ENCODE measurements at regions not wholly inside any gene's neighbourhood (a gene's known extent, or its start where the extent isn't known, plus 50 kb on each side); places are given as distances from the start of the nearest gene placed in this dataset.

DNA sequence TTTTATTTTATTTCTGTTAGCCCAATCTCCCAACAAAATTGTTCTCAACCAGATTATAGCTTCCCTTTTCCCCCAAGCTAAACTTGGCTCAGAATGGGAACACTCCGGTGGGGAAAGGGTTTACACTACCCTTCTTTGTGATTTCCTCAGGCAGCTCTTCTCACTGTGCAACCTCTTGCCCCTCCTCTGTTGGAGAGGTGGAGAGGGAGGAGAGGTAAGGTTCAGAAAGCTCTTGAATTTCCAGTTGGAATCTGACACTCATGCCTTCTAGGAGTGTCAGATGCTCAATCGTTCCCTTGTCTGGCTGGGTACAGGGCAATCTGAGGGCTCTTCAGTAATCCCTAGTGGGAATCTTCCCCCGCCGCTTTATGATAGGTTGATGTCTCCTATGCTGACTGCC lies 486.1 kb upstream of the KLF12 start:
- Histone ChIP-seq H2BK15ac (ENCODE audit: low read length) (no peak overlapping the region), H2BK5ac (ENCODE audit: low read depth, low read length) (no peak overlapping the region), H4K91ac (replicated peaks; ENCODE audit: insufficient read length, low read length) (no peak overlapping the region), H3K23ac (ENCODE audit: insufficient read length) (no peak overlapping the region), H3K4me3 (ENCODE audit: extremely low read depth in 1 of 4, insufficient read depth in 2 of 4, low read depth in 3 of 4, low read length in 4 of 4) (no peak overlapping the region), H2AK5ac (ENCODE audit: low read depth, low read length) (no peak overlapping the region), H3K9ac (replicated peaks in 1 of 4; ENCODE audit: extremely low read depth in 1 of 4, low read depth in 3 of 4, low read length in 3 of 4) (no peak overlapping the region), H3K14ac (ENCODE audit: insufficient read length) (no peak overlapping the region), H3K4me2 (ENCODE audit: insufficient read depth in 1 of 2, low read depth in 2 of 2, low read length in 2 of 2) (no peak overlapping the region), H4K8ac (ENCODE audit: extremely low read depth, insufficient read depth, low read length) (no peak overlapping the region), H3K4me1 (replicated peaks in 1 of 4; ENCODE audit: control insufficient read depth in 3 of 4, insufficient read depth in 4 of 4, low read length in 3 of 4) (peaks cover 0 to 3% (median 0%) of the 10 kb centered on the region in 4 experiments; a peak in 2 of 7 replicates), H3K27me3 (replicated peaks in 1 of 4; ENCODE audit: control insufficient read depth in 3 of 4, extremely low read depth in 1 of 4, insufficient read depth in 3 of 4, low read length in 3 of 4) (no peaks in the 10 kb centered on the region), H2BK20ac (ENCODE audit: low read length) (no peak overlapping the region), H3K79me1 (ENCODE audit: low read depth, low read length) (no peaks in the 10 kb centered on the region), H2BK120ac (replicated peaks; ENCODE audit: low read depth, low read length) (no peak overlapping the region), H3K23me2 (ENCODE audit: low read depth, low read length) (no peaks in the 10 kb centered on the region), H3K4ac (replicated peaks; ENCODE audit: insufficient read length, low read depth, low read length) (no peak overlapping the region), H3K9me3 (ENCODE audit: insufficient read depth in 2 of 2, low read depth in 1 of 2, low read length in 1 of 2) (no peaks in the 10 kb centered on the region), H2BK12ac (ENCODE audit: low read depth, low read length) (no peak overlapping the region), H2AFZ (ENCODE audit: low read length) (no peak overlapping the region), H3K18ac (ENCODE audit: extremely low read depth, low read length) (no peak overlapping the region), H3K56ac (replicated peaks; ENCODE audit: insufficient read length, low read depth, low read length) (no peak overlapping the region), H4K5ac (ENCODE audit: insufficient read length, low read depth, low read length) (no peak overlapping the region), H3K79me2 (ENCODE audit: control insufficient read depth in 1 of 2, insufficient read depth in 2 of 2, low read length in 2 of 2) (no peaks in the 10 kb centered on the region), H3K36me3 (ENCODE audit: control insufficient read depth in 2 of 4, insufficient read depth in 4 of 4, low read length in 3 of 4) (no peaks in the 10 kb centered on the region), H4K20me1 (replicated peaks in 1 of 2; ENCODE audit: control insufficient read depth in 1 of 2, insufficient read depth in 2 of 2, low read length in 2 of 2) (no peaks in the 10 kb centered on the region), H3K27ac (ENCODE audit: low read depth, low read length) (no peak overlapping the region)
- CTCF ChIA-PET (ENCODE audit: partially characterized antibody): no interaction called here
- 96% methylated on average over 4 of the region's 4 CpGs; no CpG with 5 or more reads in 1 of the 2 experiments for WGBS, 2 experiments (ENCODE audit: extremely low coverage in 1 of 2, insufficient coverage in 1 of 2, insufficient read length in 1 of 2, insufficient replicate concordance in 2 of 2, low coverage in 1 of 2, low lambda C conversion rate in 2 of 2, missing lambda C conversion rate in 1 of 2)
- DNase-seq (ENCODE audit: low read depth in 1 of 2, low spot score in 2 of 2) (no peak), FAIRE-seq (no peak)
- TF ChIP-seq BCL11A (IDR thresholded peaks at IDR 0.05; ENCODE audit: low read depth in 2 of 2, low read length in 2 of 2) (no peak), CTBP2 (IDR thresholded peaks at IDR 0.05; ENCODE audit: borderline replicate concordance, insufficient read depth, insufficient read length, low read length) (no peak), CEBPB (IDR thresholded peaks at IDR 0.05; ENCODE audit: low read depth, low read length) (no peak), ZNF274 (IDR thresholded peaks at IDR 0.05; ENCODE audit: borderline replicate concordance, extremely low read depth, low read length) (no peak), EZH2 (IDR thresholded peaks at IDR 0.05; ENCODE audit: low read depth, low read length, severe bottlenecking) (no peak), SP2 (IDR thresholded peaks at IDR 0.05; ENCODE audit: low read length) (no peak), PHF8 (conservative IDR thresholded peaks at IDR 0.05; ENCODE audit: low read depth, low read length) (no peak), POU5F1 (IDR thresholded peaks at IDR 0.05; ENCODE audit: low read depth, low read length) (no peak), SP1 (IDR thresholded peaks at IDR 0.05; ENCODE audit: low read depth, low read length) (no peak), SIRT6 (IDR thresholded peaks at IDR 0.05; ENCODE audit: low read length) (no peak), POLR2A (IDR thresholded peaks at IDR 0.05; ENCODE audit: control extremely low read depth in 1 of 2, low read depth in 2 of 2, low read length in 2 of 2) (no peak), SAP30 (IDR thresholded peaks at IDR 0.05; ENCODE audit: insufficient read depth, insufficient replicate concordance, low read length) (no peak)
- POLR2A ChIA-PET (ENCODE audit: partially characterized antibody): no interaction called here
